ENCODE measurements at regions not wholly inside any gene's neighbourhood (a gene's known extent, or its start where the extent isn't known, plus 50 kb on each side); places are given as distances from the start of the nearest gene placed in this dataset.

DNA sequence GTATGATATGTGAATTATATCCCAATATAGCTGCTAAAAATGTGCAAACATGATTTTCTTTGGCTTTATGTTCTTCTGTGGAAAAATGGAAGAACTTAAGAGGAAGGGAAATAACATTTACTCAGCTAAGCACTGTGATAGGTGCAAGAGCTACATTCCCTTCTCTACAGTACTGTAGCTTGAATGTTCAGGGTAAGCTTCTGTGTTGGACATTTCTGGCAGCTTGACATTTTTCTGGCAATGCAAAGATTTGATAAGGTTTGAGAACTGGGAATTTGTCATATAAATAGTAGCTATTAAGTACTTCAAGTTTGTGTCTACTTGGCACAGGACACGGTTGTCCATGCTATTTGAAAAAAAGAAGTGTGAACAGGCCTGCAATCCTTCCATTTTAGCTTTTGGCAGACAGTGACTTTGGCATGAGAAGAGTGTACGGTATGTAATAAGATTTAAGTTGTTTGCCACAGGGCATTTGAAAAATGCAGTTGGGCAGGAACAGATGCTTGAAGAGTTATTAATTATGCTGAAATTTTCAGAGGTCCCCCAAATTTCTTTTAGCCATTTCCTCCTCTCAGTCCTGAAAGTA, 77.6 kb downstream of the KIF4B start:
- DNase-seq, result no peak
- Histone ChIP-seq H3K27ac (ENCODE audit: low read depth in 1 of 2, low read length in 2 of 2) (no peak overlapping the region), H3K4me3 (ENCODE audit: low read length) (no peak overlapping the region), H3K36me3 (ENCODE audit: insufficient read depth, low read length) (no peaks in the 10 kb centered on the region), H3K4me1 (ENCODE audit: insufficient read depth, low read length) (no peaks in the 10 kb centered on the region), H3K27me3 (ENCODE audit: control insufficient read depth in 1 of 2, insufficient read depth in 2 of 2, low read length in 2 of 2) (no peaks in the 10 kb centered on the region), H3K9me3 (ENCODE audit: control insufficient read depth in 1 of 2, insufficient read depth in 1 of 2, low read length in 2 of 2) (no peaks in the 10 kb centered on the region)
- Mint-ChIP-seq H3K4me1 (ENCODE audit: low read depth) (no peaks in the 10 kb centered on the region), H3K9me3 (no peaks in the 10 kb centered on the region), H3K36me3 (ENCODE audit: low read depth) (no peaks in the 10 kb centered on the region), H3K27me3 (peaks cover 23% of the 10 kb centered on the region), H3K27ac (no peak overlapping the region), H3K4me3 (no peak overlapping the region)
- TF ChIP-seq, protein P1, sequence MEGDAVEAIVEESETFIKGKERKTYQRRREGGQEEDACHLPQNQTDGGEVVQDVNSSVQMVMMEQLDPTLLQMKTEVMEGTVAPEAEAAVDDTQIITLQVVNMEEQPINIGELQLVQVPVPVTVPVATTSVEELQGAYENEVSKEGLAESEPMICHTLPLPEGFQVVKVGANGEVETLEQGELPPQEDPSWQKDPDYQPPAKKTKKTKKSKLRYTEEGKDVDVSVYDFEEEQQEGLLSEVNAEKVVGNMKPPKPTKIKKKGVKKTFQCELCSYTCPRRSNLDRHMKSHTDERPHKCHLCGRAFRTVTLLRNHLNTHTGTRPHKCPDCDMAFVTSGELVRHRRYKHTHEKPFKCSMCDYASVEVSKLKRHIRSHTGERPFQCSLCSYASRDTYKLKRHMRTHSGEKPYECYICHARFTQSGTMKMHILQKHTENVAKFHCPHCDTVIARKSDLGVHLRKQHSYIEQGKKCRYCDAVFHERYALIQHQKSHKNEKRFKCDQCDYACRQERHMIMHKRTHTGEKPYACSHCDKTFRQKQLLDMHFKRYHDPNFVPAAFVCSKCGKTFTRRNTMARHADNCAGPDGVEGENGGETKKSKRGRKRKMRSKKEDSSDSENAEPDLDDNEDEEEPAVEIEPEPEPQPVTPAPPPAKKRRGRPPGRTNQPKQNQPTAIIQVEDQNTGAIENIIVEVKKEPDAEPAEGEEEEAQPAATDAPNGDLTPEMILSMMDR (IDR thresholded peaks at IDR 0.05), result no peak
- intact Hi-C loops (cut with DNase I, micrococcal nuclease), result no loop called here
- ATAC-seq (ENCODE audit: poor library complexity), result no peak
- ChIA-PET POLR2A (no interaction called here), CTCF (interaction anchor here (0.8 kb wide), 1 partner anchor 12 kb away, joined by 3 read pairs; no protein-coding TSS in a partner anchor)

DNA sequence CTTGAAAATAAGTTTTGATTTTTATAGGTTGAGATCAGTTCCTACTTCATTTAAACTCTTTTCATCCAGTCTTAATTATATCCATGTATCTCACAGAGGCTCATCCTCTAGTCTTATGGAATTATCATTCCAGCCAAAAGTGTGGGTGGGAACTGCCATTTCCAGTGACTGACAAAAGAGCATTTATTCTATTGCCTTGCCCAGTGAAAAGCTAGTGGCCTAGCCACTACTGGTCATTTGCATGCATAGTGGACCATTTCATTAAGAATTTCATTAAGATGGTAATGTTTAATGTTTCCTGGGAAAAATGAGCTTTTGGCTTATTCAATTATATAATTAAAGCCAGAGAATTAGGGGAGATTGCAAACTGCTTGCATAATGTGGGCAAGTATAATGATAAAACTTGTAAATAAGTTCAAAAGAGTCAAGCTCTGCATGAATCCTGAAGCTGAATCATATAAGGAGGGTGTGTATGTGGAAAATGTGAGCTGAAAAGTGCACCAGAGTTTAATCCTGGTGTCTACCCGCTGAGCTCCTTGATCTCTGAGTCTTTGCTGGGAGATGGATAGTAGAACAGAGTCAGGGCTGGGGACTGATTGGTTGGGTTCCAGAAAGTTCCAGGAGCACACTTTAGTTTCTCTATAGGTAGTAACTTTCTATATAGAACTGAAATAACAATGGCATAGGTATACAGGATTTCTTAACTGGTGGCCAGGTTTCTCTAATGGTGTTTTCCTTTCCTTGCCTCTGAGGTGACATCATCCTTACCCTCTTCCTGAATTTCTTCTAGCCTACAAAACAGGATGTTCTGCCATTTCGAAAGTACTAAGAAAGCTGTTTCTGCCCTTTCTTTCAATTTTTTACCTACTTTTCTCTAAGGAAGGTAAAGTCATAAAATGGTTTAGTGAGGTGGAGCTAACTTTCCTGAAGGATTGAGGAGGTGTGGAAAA, 78.5 kb downstream of the KIF4B start:
- no peak overlapping the region for H3K27ac ChIP-seq (ENCODE audit: low read depth in 1 of 2, low read length in 2 of 2)
- ATAC-seq (ENCODE audit: poor library complexity), result no peak
- ChIA-PET CTCF (no interaction called here), POLR2A (no interaction called here)
- no peak for DNase-seq
- Mint-ChIP-seq H3K4me1 (ENCODE audit: low read depth) (no peaks in the 10 kb centered on the region), H3K27ac (no peak overlapping the region), H3K27me3 (peaks cover 29% of the 10 kb centered on the region), H3K36me3 (ENCODE audit: low read depth) (no peaks in the 10 kb centered on the region), H3K9me3 (no peaks in the 10 kb centered on the region), H3K4me3 (no peak overlapping the region)
- TF ChIP-seq, protein P1 (IDR thresholded peaks at IDR 0.05), result no peak
- no peaks in the 10 kb centered on the region for H3K36me3 ChIP-seq (ENCODE audit: insufficient read depth, low read length)
- H3K4me1 ChIP-seq (ENCODE audit: insufficient read depth, low read length), result no peaks in the 10 kb centered on the region
- H3K9me3 ChIP-seq (ENCODE audit: control insufficient read depth in 1 of 2, insufficient read depth in 1 of 2, low read length in 2 of 2), result no peaks in the 10 kb centered on the region
- intact Hi-C loops (cut with DNase I, micrococcal nuclease), result no loop called here
- H3K27me3 ChIP-seq (ENCODE audit: control insufficient read depth in 1 of 2, insufficient read depth in 2 of 2, low read length in 2 of 2), result no peaks in the 10 kb centered on the region
- no peak overlapping the region for H3K4me3 ChIP-seq (ENCODE audit: low read length)

DNA sequence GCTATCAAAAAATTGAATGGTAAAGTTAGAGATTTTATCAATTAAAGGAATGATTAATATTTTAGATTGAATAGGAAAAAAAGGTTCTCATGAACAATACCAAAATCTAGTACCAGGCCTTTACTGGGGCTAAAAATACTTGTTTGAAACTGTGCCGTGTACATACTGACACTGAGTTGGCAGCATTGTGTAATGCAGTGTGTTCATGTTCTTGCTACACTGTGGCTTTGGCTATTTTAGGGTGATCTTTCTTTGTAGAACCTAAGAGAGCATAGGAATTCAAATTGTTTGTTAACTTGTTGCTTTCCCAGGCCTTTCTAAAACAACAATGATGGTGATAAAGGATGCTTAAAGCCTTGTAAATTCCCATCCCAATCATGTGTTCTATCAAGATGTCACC, 80.9 kb downstream of the KIF4B start:
- no peak overlapping the region for H3K4me3 Mint-ChIP-seq
- ATAC-seq (ENCODE audit: poor library complexity) (no peak), DNase-seq (no peak)
- Histone ChIP-seq H3K4me1 (ENCODE audit: insufficient read depth, low read length) (no peaks in the 10 kb centered on the region), H3K36me3 (ENCODE audit: insufficient read depth, low read length) (no peaks in the 10 kb centered on the region), H3K9me3 (ENCODE audit: control insufficient read depth in 1 of 2, insufficient read depth in 1 of 2, low read length in 2 of 2) (no peaks in the 10 kb centered on the region), H3K27ac (ENCODE audit: low read depth in 1 of 2, low read length in 2 of 2) (no peak overlapping the region), H3K4me3 (ENCODE audit: low read length) (no peak overlapping the region), H3K27me3 (ENCODE audit: control insufficient read depth in 1 of 2, insufficient read depth in 2 of 2, low read length in 2 of 2) (no peaks in the 10 kb centered on the region)
- no peaks in the 10 kb centered on the region for H3K4me1 Mint-ChIP-seq (ENCODE audit: low read depth)
- CTCF ChIA-PET, result no interaction called here
- intact Hi-C loops (cut with DNase I, micrococcal nuclease), result no loop called here
- H3K27ac Mint-ChIP-seq, result no peak overlapping the region
- peaks cover 25% of the 10 kb centered on the region for H3K27me3 Mint-ChIP-seq
- no peaks in the 10 kb centered on the region for H3K9me3 Mint-ChIP-seq
- TF ChIP-seq, protein P1 (IDR thresholded peaks at IDR 0.05), result no peak
- no peaks in the 10 kb centered on the region for H3K36me3 Mint-ChIP-seq (ENCODE audit: low read depth)
- POLR2A ChIA-PET, result no interaction called here
